ENCODE measurements at regions not wholly inside any gene's neighbourhood (a gene's known extent, or its start where the extent isn't known, plus 50 kb on each side); places are given as distances from the start of the nearest gene placed in this dataset.
A peak's percentile ranks its signal among the peaks of the same experiment; 100 is the strongest.
"Not testable (repeated sequence)": the region's sequence is repeated elsewhere in the genome, so short reads cannot be mapped to it uniquely, and the experiment has no call there.

DNA sequence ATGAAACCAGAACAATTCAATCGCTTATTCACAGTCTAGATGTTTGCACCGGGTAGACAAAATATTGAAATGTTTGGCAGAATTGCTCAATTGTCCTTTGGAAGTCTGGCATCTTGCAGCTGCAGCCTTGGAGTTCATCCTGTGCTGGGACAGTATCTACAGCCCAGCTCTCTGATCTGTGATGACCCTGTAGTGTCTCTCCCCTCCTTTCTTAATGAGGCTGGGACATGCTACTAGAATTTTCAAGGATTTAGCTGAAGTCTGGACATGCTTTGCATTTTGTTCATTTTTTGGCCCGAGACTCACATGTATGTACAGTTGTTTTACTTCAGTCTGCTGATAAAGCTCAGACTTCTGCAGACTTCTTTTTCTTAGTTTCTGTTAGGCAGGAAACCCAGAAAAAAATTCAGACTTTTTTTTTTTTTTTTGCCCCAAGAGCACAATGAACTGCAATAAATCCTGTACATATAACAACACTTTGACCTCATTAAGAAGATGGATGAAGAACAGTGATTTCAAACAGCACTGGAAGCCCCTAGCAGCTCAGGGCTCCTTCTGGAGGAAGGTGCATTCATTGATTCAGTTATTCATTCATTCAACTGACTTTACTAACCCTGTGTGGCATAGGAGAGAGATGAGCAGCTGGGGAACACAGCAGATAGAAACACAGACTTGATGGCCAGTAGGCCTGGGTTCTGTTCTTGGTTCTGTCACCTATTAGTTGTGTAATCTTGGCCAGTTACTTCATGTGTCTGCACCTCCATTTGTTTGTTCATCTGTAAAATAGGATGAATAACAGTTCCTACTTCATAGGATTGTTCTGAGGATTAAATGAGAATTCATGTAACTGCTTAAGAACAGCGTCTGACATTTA lies 210.0 kb downstream of the MAP2K4 start:
- Histone ChIP-seq H3K4me3 (ENCODE audit: insufficient read length, low read depth) (no peak overlapping the region), H3K4me1 (ENCODE audit: insufficient read depth, insufficient read length) (no peaks in the 10 kb centered on the region), H3K9me3 (ENCODE audit: insufficient read depth, low read length) (no peaks in the 10 kb centered on the region), H3K36me3 (ENCODE audit: insufficient read depth, insufficient read length, low read length) (no peaks in the 10 kb centered on the region), H3K9ac (ENCODE audit: insufficient read length, low read depth) (no peak overlapping the region), H3K27me3 (ENCODE audit: insufficient read depth, insufficient read length) (no peaks in the 10 kb centered on the region)
- no peak for DNase-seq (ENCODE audit: low read depth, low spot score)
- TF ChIP-seq YY1 (IDR thresholded peaks at IDR 0.05; ENCODE audit: insufficient read depth, insufficient read length) = no peak
- TF ChIP-seq ZNF274 (IDR thresholded peaks at IDR 0.05; ENCODE audit: low read depth, low read length) = no peak
- TF ChIP-seq SUZ12 (IDR thresholded peaks at IDR 0.05; ENCODE audit: extremely low read depth, insufficient read depth, insufficient read length) = no peak

DNA sequence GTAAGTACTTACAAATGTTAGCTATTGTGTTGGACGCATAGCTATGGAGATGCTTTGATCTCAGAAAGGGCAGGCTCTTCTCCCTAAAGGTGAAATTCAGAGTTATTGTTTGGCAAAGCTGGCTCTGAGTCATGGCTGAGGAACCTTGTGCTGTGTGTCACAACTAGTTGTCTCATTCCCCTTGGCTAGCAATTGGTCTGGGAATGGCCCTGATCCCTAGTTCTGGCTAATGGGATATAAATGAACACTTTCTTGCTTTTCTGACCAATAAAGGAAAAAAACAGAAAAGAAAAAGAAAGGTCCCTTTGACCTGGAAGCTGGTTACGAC lies 210.6 kb downstream of the MAP2K4 start:
- Histone ChIP-seq H3K36me3 (ENCODE audit: insufficient read depth, insufficient read length, low read length) (no peaks in the 10 kb centered on the region), H3K27me3 (ENCODE audit: insufficient read depth, insufficient read length) (no peaks in the 10 kb centered on the region), H3K4me3 (ENCODE audit: insufficient read length, low read depth) (no peak overlapping the region), H3K9ac (ENCODE audit: insufficient read length, low read depth) (no peak overlapping the region), H3K9me3 (ENCODE audit: insufficient read depth, low read length) (no peaks in the 10 kb centered on the region), H3K4me1 (ENCODE audit: insufficient read depth, insufficient read length) (no peaks in the 10 kb centered on the region)
- peak; percentile 13 for DNase-seq (ENCODE audit: low read depth, low spot score)
- TF ChIP-seq SUZ12 (IDR thresholded peaks at IDR 0.05; ENCODE audit: extremely low read depth, insufficient read depth, insufficient read length) (no peak), YY1 (IDR thresholded peaks at IDR 0.05; ENCODE audit: insufficient read depth, insufficient read length) (no peak), ZNF274 (IDR thresholded peaks at IDR 0.05; ENCODE audit: low read depth, low read length) (no peak)

DNA sequence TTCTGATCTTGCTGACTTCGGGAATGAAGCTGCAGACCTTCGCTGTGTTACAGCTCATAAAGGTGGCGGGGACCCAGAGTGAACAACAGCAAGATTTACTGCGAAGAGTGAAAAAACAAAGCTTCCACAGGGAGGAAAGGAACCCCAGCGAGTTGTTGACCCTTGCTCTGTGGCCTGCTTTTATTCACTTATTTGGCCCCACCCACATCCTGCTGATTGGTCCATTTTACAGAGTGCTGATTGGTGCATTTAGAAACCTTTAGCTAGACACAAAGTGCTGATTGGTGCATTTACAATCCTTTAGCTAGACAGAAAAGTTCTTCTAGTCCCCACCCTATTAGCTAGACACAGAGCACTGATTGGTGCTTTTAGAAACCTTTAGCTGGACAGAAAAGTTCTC lies 218.3 kb downstream of the MAP2K4 start:
- H3K9ac ChIP-seq (ENCODE audit: insufficient read length, low read depth); H3K36me3 ChIP-seq (ENCODE audit: insufficient read depth, insufficient read length, low read length); H3K4me1 ChIP-seq (ENCODE audit: insufficient read depth, insufficient read length); H3K4me3 ChIP-seq (ENCODE audit: insufficient read length, low read depth); H3K9me3 ChIP-seq (ENCODE audit: insufficient read depth, low read length); H3K27me3 ChIP-seq (ENCODE audit: insufficient read depth, insufficient read length); DNase-seq (ENCODE audit: low read depth, low spot score): not testable (repeated sequence)

DNA sequence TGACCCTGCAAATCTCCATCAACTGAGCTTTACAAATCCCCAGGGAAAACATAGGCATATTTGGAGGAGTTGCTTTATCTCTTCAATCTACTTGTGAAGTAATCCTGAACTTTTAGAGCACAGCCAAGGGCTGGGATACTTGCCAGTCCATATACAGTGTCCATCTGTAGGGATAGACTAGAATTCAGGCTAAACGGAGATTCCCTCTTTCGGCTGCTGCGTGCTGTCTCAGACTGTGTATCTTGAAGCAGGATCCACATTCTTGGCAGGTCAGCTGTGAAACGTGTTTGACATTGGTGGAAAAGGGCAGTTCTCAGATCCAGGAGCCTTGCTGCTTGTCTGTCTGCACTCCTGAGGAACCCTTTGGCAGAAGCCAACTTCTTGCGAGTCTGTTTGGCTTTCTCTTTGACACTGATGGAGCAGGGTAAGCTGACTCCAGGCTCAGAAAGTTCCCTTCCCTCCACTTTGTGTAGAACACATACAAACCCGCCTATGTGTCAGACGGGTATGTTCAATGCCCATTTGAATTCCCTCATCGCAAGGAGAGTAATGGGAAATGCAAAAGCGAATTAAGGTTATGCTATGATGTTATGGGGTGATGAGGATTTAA lies 221.8 kb downstream of the MAP2K4 start:
- Histone ChIP-seq H3K9me3 (ENCODE audit: insufficient read depth, low read length) (no peaks in the 10 kb centered on the region), H3K4me3 (ENCODE audit: insufficient read length, low read depth) (no peak overlapping the region), H3K27me3 (ENCODE audit: insufficient read depth, insufficient read length) (no peaks in the 10 kb centered on the region), H3K36me3 (ENCODE audit: insufficient read depth, insufficient read length, low read length) (no peaks in the 10 kb centered on the region), H3K9ac (ENCODE audit: insufficient read length, low read depth) (no peak overlapping the region), H3K4me1 (ENCODE audit: insufficient read depth, insufficient read length) (no peaks in the 10 kb centered on the region)
- TF ChIP-seq SUZ12 (IDR thresholded peaks at IDR 0.05; ENCODE audit: extremely low read depth, insufficient read depth, insufficient read length) (no peak), ZNF274 (IDR thresholded peaks at IDR 0.05; ENCODE audit: low read depth, low read length) (no peak), YY1 (IDR thresholded peaks at IDR 0.05; ENCODE audit: insufficient read depth, insufficient read length) (no peak)
- no peak for DNase-seq (ENCODE audit: low read depth, low spot score)

DNA sequence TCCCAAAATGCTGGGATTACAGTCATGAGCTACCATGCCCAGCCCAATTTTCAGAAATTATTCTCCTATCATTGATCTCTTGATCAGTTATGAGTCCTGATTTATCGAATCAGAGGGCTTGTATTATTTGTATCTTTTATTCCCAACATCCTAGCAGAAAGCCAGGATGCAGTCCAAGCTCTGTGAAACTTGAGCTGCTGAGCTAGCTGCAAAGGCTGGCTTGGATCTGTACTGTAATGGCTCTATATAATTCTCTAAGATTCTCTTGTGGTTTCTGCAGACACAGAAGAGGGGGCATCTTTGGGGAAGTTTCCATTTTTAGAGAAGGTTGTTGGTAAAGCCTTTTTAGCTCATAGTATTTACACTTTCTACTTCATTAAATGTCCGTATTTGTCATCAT lies 227.1 kb downstream of the MAP2K4 start:
- DNase-seq (ENCODE audit: low read depth, low spot score) = no peak
- no peaks in the 10 kb centered on the region for H3K9me3 ChIP-seq (ENCODE audit: insufficient read depth, low read length)
- no peak overlapping the region for H3K4me3 ChIP-seq (ENCODE audit: insufficient read length, low read depth)
- no peaks in the 10 kb centered on the region for H3K27me3 ChIP-seq (ENCODE audit: insufficient read depth, insufficient read length)
- H3K9ac ChIP-seq (ENCODE audit: insufficient read length, low read depth) = no peak overlapping the region
- no peaks in the 10 kb centered on the region for H3K4me1 ChIP-seq (ENCODE audit: insufficient read depth, insufficient read length)
- no peak for TF ChIP-seq ZNF274 (IDR thresholded peaks at IDR 0.05; ENCODE audit: low read depth, low read length)
- no peak for TF ChIP-seq SUZ12 (IDR thresholded peaks at IDR 0.05; ENCODE audit: extremely low read depth, insufficient read depth, insufficient read length)
- no peak for TF ChIP-seq YY1 (IDR thresholded peaks at IDR 0.05; ENCODE audit: insufficient read depth, insufficient read length)
- no peaks in the 10 kb centered on the region for H3K36me3 ChIP-seq (ENCODE audit: insufficient read depth, insufficient read length, low read length)

DNA sequence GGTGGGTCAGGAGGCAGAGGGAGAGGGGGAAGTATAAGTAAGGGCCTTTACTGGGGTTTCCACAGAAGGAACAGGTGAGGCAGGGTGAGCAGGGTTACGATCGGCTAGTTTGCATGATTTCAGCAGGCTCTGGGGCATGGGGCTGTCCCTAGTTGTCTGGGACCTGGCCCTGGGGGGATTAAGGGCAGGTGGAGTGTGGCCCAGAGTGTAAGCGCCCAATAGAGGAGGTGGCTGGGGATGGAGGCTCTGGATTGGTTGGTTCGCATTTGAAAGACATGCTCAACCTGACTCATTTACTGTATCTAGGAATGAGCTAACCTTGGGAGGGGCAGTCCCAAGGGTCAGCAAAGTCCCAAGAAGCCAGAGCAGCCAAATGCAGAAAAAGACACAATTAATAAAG lies 230.3 kb downstream of the MAP2K4 start:
- Histone ChIP-seq H3K36me3 (ENCODE audit: insufficient read depth, insufficient read length, low read length) (no peaks in the 10 kb centered on the region), H3K9ac (ENCODE audit: insufficient read length, low read depth) (no peak overlapping the region), H3K9me3 (ENCODE audit: insufficient read depth, low read length) (no peaks in the 10 kb centered on the region), H3K27me3 (ENCODE audit: insufficient read depth, insufficient read length) (no peaks in the 10 kb centered on the region), H3K4me1 (ENCODE audit: insufficient read depth, insufficient read length) (no peaks in the 10 kb centered on the region), H3K4me3 (ENCODE audit: insufficient read length, low read depth) (no peak overlapping the region)
- no peak for TF ChIP-seq SUZ12 (IDR thresholded peaks at IDR 0.05; ENCODE audit: extremely low read depth, insufficient read depth, insufficient read length)
- DNase-seq (ENCODE audit: low read depth, low spot score) = no peak

DNA sequence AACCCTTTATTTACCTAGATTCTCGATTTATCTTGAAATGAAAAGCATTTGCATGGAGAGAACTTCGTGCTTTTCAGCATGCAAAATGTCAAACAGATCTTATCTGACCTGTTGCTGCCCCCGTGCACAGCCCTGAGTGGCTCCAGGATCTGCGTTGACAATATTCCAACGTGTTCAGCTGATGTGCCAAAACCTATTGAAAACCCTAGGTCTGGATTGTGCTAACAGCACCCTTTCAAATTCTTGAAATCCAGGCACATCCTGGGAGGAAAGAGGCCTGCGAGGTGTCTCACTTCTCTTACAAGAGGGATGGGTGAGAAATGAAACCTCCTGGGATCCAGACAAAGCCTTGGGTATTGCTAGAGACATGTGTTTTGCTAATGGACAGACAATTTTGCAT lies 231.8 kb downstream of the MAP2K4 start:
- Histone ChIP-seq H3K4me1 (ENCODE audit: insufficient read depth, insufficient read length) (no peaks in the 10 kb centered on the region), H3K9me3 (ENCODE audit: insufficient read depth, low read length) (no peaks in the 10 kb centered on the region), H3K36me3 (ENCODE audit: insufficient read depth, insufficient read length, low read length) (no peaks in the 10 kb centered on the region), H3K27me3 (ENCODE audit: insufficient read depth, insufficient read length) (no peaks in the 10 kb centered on the region), H3K4me3 (ENCODE audit: insufficient read length, low read depth) (no peak overlapping the region), H3K9ac (ENCODE audit: insufficient read length, low read depth) (no peak overlapping the region)
- TF ChIP-seq SUZ12 (IDR thresholded peaks at IDR 0.05; ENCODE audit: extremely low read depth, insufficient read depth, insufficient read length) (no peak), YY1 (IDR thresholded peaks at IDR 0.05; ENCODE audit: insufficient read depth, insufficient read length) (no peak), ZNF274 (IDR thresholded peaks at IDR 0.05; ENCODE audit: low read depth, low read length) (no peak)
- DNase-seq (ENCODE audit: low read depth, low spot score) = no peak
